Hematopoietic multipotent progenitor cell treated with erythropoietin and hydrocortisone succinate and interleukin-3 and kit ligand, for 6 days (in vitro differentiated cells): ENCODE measurements at regions not wholly inside any gene's neighbourhood (a gene's known extent, or its start where the extent isn't known, plus 50 kb on each side); places are given as distances from the start of the nearest gene placed in this dataset.

Experiments used
- DNase-seq: peaks from one replicate; pipeline ENCODE4 v3.0.0-alpha.2; 2015

GRCh38 chr9:119047513-119048307 lies 321.5 kb downstream of the BRINP1 start:
- no peak for DNase-seq

- no peak for DNase-seq
These were observed 319.0 kb downstream of the BRINP1 start for GRCh38 chr9:119050281-119050680.

- no peak for DNase-seq
These were observed 316.8 kb downstream of the BRINP1 start for GRCh38 chr9:119052339-119053030.

GRCh38 chr9:119053070-119053469 lies 316.2 kb downstream of the BRINP1 start:
- DNase-seq = no peak

GRCh38 chr9:119060629-119061385 lies 308.4 kb downstream of the BRINP1 start:
- no peak for DNase-seq

- DNase-seq = no peak
These were observed 297.6 kb downstream of the BRINP1 start for GRCh38 chr9:119071636-119072035.

GRCh38 chr9:119074017-119074416 lies 295.2 kb downstream of the BRINP1 start:
- no peak for DNase-seq

- DNase-seq = no peak
These were observed 291.2 kb downstream of the BRINP1 start for GRCh38 chr9:119078015-119078414.

GRCh38 chr9:119083673-119084072 lies 285.6 kb downstream of the BRINP1 start:
- DNase-seq = no peak

- DNase-seq = no peak
These were observed 282.6 kb downstream of the BRINP1 start for GRCh38 chr9:119086590-119086989.

GRCh38 chr9:119088002-119088547 lies 281.2 kb downstream of the BRINP1 start:
- no peak for DNase-seq

- no peak for DNase-seq
These were observed 278.2 kb downstream of the BRINP1 start for GRCh38 chr9:119091074-119091473.

GRCh38 chr9:119092125-119092524 lies 277.1 kb downstream of the BRINP1 start:
- DNase-seq = no peak

- no peak for DNase-seq
These were observed 275.1 kb downstream of the BRINP1 start for GRCh38 chr9:119094086-119094485.

GRCh38 chr9:119095072-119095471 lies 274.2 kb downstream of the BRINP1 start:
- DNase-seq = no peak

GRCh38 chr9:119101048-119101447 lies 268.2 kb downstream of the BRINP1 start:
- no peak for DNase-seq

- DNase-seq = no peak
These were observed 254.6 kb downstream of the BRINP1 start for GRCh38 chr9:119114681-119115080.
